H1 (cell line): ENCODE measurements at regions not wholly inside any gene's neighbourhood (a gene's known extent, or its start where the extent isn't known, plus 50 kb on each side); places are given as distances from the start of the nearest gene placed in this dataset.

Source experiments
- SIX5 ChIP-seq: IDR thresholded peaks from 2 replicates; pipeline ENCODE4 v1.6.1; 2011; ENCODE audit warnings: mild to moderate bottlenecking, low read depth, low read length
- TF ChIP-seq, protein P1 (sequence below): fragments of 300-600 bp; sonication (generic); IDR thresholded peaks from 2 replicates; pipeline ENCODE4 v1.7.1; 2012; ENCODE audit warnings: low read length, moderate library complexity, mild to moderate bottlenecking, inconsistent platforms; ENCODE audit not compliant: insufficient replicate concordance

DNA sequence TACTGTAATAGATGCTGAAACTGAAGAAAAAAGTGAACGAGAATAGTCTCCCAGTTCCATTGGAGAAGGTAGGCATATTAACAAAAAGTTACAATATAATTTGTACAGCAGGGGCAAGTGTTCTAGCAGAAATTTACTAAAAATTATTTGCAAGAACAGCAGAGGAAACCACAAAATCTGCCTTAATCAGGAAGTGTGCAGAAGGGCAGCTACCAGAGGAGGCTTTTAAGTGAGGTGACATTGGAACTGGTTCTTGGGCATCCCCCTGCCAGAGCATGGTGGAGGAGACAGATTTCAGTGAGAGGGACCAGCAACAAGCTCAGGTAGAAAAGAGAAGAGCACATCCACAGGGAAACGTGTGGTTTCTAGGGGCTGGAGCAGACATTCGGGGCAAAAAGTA is 279.3 kb upstream of the CAMK1G start (continued):
- TF ChIP-seq, protein P1, sequence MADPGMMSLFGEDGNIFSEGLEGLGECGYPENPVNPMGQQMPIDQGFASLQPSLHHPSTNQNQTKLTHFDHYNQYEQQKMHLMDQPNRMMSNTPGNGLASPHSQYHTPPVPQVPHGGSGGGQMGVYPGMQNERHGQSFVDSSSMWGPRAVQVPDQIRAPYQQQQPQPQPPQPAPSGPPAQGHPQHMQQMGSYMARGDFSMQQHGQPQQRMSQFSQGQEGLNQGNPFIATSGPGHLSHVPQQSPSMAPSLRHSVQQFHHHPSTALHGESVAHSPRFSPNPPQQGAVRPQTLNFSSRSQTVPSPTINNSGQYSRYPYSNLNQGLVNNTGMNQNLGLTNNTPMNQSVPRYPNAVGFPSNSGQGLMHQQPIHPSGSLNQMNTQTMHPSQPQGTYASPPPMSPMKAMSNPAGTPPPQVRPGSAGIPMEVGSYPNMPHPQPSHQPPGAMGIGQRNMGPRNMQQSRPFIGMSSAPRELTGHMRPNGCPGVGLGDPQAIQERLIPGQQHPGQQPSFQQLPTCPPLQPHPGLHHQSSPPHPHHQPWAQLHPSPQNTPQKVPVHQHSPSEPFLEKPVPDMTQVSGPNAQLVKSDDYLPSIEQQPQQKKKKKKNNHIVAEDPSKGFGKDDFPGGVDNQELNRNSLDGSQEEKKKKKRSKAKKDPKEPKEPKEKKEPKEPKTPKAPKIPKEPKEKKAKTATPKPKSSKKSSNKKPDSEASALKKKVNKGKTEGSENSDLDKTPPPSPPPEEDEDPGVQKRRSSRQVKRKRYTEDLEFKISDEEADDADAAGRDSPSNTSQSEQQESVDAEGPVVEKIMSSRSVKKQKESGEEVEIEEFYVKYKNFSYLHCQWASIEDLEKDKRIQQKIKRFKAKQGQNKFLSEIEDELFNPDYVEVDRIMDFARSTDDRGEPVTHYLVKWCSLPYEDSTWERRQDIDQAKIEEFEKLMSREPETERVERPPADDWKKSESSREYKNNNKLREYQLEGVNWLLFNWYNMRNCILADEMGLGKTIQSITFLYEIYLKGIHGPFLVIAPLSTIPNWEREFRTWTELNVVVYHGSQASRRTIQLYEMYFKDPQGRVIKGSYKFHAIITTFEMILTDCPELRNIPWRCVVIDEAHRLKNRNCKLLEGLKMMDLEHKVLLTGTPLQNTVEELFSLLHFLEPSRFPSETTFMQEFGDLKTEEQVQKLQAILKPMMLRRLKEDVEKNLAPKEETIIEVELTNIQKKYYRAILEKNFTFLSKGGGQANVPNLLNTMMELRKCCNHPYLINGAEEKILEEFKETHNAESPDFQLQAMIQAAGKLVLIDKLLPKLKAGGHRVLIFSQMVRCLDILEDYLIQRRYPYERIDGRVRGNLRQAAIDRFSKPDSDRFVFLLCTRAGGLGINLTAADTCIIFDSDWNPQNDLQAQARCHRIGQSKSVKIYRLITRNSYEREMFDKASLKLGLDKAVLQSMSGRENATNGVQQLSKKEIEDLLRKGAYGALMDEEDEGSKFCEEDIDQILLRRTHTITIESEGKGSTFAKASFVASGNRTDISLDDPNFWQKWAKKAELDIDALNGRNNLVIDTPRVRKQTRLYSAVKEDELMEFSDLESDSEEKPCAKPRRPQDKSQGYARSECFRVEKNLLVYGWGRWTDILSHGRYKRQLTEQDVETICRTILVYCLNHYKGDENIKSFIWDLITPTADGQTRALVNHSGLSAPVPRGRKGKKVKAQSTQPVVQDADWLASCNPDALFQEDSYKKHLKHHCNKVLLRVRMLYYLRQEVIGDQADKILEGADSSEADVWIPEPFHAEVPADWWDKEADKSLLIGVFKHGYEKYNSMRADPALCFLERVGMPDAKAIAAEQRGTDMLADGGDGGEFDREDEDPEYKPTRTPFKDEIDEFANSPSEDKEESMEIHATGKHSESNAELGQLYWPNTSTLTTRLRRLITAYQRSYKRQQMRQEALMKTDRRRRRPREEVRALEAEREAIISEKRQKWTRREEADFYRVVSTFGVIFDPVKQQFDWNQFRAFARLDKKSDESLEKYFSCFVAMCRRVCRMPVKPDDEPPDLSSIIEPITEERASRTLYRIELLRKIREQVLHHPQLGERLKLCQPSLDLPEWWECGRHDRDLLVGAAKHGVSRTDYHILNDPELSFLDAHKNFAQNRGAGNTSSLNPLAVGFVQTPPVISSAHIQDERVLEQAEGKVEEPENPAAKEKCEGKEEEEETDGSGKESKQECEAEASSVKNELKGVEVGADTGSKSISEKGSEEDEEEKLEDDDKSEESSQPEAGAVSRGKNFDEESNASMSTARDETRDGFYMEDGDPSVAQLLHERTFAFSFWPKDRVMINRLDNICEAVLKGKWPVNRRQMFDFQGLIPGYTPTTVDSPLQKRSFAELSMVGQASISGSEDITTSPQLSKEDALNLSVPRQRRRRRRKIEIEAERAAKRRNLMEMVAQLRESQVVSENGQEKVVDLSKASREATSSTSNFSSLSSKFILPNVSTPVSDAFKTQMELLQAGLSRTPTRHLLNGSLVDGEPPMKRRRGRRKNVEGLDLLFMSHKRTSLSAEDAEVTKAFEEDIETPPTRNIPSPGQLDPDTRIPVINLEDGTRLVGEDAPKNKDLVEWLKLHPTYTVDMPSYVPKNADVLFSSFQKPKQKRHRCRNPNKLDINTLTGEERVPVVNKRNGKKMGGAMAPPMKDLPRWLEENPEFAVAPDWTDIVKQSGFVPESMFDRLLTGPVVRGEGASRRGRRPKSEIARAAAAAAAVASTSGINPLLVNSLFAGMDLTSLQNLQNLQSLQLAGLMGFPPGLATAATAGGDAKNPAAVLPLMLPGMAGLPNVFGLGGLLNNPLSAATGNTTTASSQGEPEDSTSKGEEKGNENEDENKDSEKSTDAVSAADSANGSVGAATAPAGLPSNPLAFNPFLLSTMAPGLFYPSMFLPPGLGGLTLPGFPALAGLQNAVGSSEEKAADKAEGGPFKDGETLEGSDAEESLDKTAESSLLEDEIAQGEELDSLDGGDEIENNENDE: no peak
- no peak for TF ChIP-seq SIX5
- TF ChIP-seq, all 59 proteins: peak for 0
